ENCODE measurements at regions not wholly inside any gene's neighbourhood (a gene's known extent, or its start where the extent isn't known, plus 50 kb on each side); places are given as distances from the start of the nearest gene placed in this dataset.

- TF ChIP-seq, protein P1, sequence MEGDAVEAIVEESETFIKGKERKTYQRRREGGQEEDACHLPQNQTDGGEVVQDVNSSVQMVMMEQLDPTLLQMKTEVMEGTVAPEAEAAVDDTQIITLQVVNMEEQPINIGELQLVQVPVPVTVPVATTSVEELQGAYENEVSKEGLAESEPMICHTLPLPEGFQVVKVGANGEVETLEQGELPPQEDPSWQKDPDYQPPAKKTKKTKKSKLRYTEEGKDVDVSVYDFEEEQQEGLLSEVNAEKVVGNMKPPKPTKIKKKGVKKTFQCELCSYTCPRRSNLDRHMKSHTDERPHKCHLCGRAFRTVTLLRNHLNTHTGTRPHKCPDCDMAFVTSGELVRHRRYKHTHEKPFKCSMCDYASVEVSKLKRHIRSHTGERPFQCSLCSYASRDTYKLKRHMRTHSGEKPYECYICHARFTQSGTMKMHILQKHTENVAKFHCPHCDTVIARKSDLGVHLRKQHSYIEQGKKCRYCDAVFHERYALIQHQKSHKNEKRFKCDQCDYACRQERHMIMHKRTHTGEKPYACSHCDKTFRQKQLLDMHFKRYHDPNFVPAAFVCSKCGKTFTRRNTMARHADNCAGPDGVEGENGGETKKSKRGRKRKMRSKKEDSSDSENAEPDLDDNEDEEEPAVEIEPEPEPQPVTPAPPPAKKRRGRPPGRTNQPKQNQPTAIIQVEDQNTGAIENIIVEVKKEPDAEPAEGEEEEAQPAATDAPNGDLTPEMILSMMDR (IDR thresholded peaks at IDR 0.05), result no peak
- TF ChIP-seq POLR2A (IDR thresholded peaks at IDR 0.05), result no peak
Measured at GRCh38 chr9:1173211-1173610, 123.1 kb downstream of the DMRT2 start.

Measured in Peyer's patch (tissue), 4 donors.